SK-N-SH (cell line): ENCODE measurements at regions not wholly inside any gene's neighbourhood (a gene's known extent, or its start where the extent isn't known, plus 50 kb on each side); places are given as distances from the start of the nearest gene placed in this dataset.

Experiments
- CTCF ChIA-PET: fragments of 300-600, 350-600 bp; formaldehyde crosslinking; extraction: SDS; loops from one replicate; lab custom pipeline; 2021; lab: Yijun Ruan, JAX
- POLR2A ChIA-PET: fragments of 350-600 bp; sonication (Branson Sonifier 250); formaldehyde crosslinking; extraction: SDS; loops from one replicate; lab custom pipeline; 2020; ENCODE audit warnings: antibody characterized with exemption, inconsistent platforms; lab: Yijun Ruan, JAX
- DNase-seq: peaks from one replicate; pipeline ENCODE4 v3.0.0; 2012
- H2AFZ ChIP-seq: fragments of 200-600 bp; sonication (generic); 2 replicates; pipeline ENCODE4 v1.8.1; 2016; ENCODE audit warnings: antibody characterized with exemption, mild to moderate bottlenecking, low read depth
- H3F3A ChIP-seq: fragments of 200-600 bp; sonication (generic); replicated peaks from 2 replicates; pipeline ENCODE3; 2016; ENCODE audit warnings: antibody characterized with exemption, mild to moderate bottlenecking; ENCODE audit not compliant: insufficient read depth
- H3K27ac ChIP-seq, 2 experiments: fragments of 200-500 bp in 1 of 2; fragments of 200-600 bp in 1 of 2; sonication (Bioruptor generic) in 1 of 2; sonication (generic), shearing (Covaris generic) in 1 of 2; 2 replicates each; pipeline versions ENCODE4 v1.5.1 to v1.6.1; 2014 to 2016; ENCODE audit warnings: low read depth in 2 of 2, inconsistent platforms in 1 of 2, low read length in 1 of 2, mild to moderate bottlenecking in 1 of 2, mixed read lengths in 1 of 2
- H3K27me3 ChIP-seq: fragments of 200-600 bp; sonication (generic), shearing (Covaris generic); 2 replicates; pipeline ENCODE4 v1.6.1; 2016; ENCODE audit warnings: mixed run types; ENCODE audit not compliant: insufficient read depth
- H3K36me3 ChIP-seq, 2 experiments: fragments of 200-500 bp in 1 of 2; fragments of 200-600 bp in 1 of 2; sonication (Bioruptor generic) in 1 of 2; sonication (generic) in 1 of 2; replicated peaks in 1 of 2; 2 replicates each; pipeline versions ENCODE3 to v1.5.1; 2014 to 2016; ENCODE audit warnings: low read length in 1 of 2, mild to moderate bottlenecking in 1 of 2; ENCODE audit not compliant: insufficient read depth in 2 of 2, control insufficient read depth in 1 of 2
- H3K4me1 ChIP-seq, 2 experiments: fragments of 200-500 bp in 1 of 2; fragments of 200-600 bp in 1 of 2; sonication (Bioruptor generic) in 1 of 2; sonication (generic), shearing (Covaris generic) in 1 of 2; 2 replicates each; pipeline versions ENCODE4 v1.5.1 to v1.6.1; 2014 to 2016; ENCODE audit warnings: low read depth in 1 of 2, low read length in 1 of 2, mixed run types in 1 of 2; ENCODE audit not compliant: insufficient read depth in 2 of 2, control insufficient read depth in 1 of 2
- H3K4me2 ChIP-seq: fragments of 200-600 bp; sonication (generic), shearing (Covaris generic); 2 replicates; pipeline ENCODE4 v1.6.1; 2017; ENCODE audit warnings: mixed run types
- H3K4me3 ChIP-seq, 2 experiments: fragments of 200-500 bp in 1 of 2; fragments of 200-600 bp in 1 of 2; sonication (Bioruptor generic) in 1 of 2; sonication (generic), shearing (Covaris generic) in 1 of 2; 2 replicates each; pipeline versions ENCODE4 v1.5.1 to v1.8.1; 2014 to 2016; ENCODE audit warnings: low read depth in 2 of 2, inconsistent platforms in 1 of 2, low read length in 1 of 2, mild to moderate bottlenecking in 1 of 2, mixed read lengths in 1 of 2, moderate library complexity in 1 of 2
- H3K79me2 ChIP-seq: fragments of 200-600 bp; sonication (generic); 2 replicates; pipeline ENCODE4 v1.8.1; 2017; ENCODE audit warnings: mild to moderate bottlenecking; ENCODE audit not compliant: insufficient read depth
- H3K9ac ChIP-seq: fragments of 200-600 bp; sonication (generic); 2 replicates; pipeline ENCODE4 v1.6.1; 2017; ENCODE audit warnings: mixed run types
- H3K9me2 ChIP-seq: fragments of 200-600 bp; sonication (generic); 2 replicates; pipeline ENCODE4 v1.6.1; 2017; ENCODE audit warnings: mixed run types
- H3K9me3 ChIP-seq: fragments of 200-600 bp; sonication (generic); 2 replicates; pipeline ENCODE4 v1.6.1; 2017; ENCODE audit warnings: mixed run types, mild to moderate bottlenecking, moderate library complexity
- H4K20me1 ChIP-seq: fragments of 200-600 bp; sonication (generic); 2 replicates; pipeline ENCODE4 v1.6.1; 2017; ENCODE audit warnings: mild to moderate bottlenecking, mixed run types; ENCODE audit not compliant: insufficient read depth
- CHD2 ChIP-seq: fragments of 150-350 bp; IDR thresholded peaks from 2 replicates; pipeline ENCODE4 v1.6.1; 2018; ENCODE audit warnings: low read length; ENCODE audit not compliant: partially characterized antibody
- FOSL2 ChIP-seq: IDR thresholded peaks from 2 replicates; pipeline ENCODE4 v1.4.0; 2012; ENCODE audit warnings: low read depth, mild to moderate bottlenecking, moderate library complexity, borderline replicate concordance
- FOXM1 ChIP-seq: IDR thresholded peaks from 2 replicates; pipeline ENCODE4 v1.4.0; 2012; ENCODE audit warnings: low read depth, mild to moderate bottlenecking
- GABPA ChIP-seq: IDR thresholded peaks from 2 replicates; pipeline ENCODE4 v1.4.0; 2012; ENCODE audit warnings: low read depth, mild to moderate bottlenecking
- MEF2A ChIP-seq: IDR thresholded peaks from 2 replicates; pipeline ENCODE4 v1.4.0; 2012; ENCODE audit warnings: low read depth, borderline replicate concordance
- RAD21 ChIP-seq: IDR thresholded peaks from 2 replicates; pipeline ENCODE4 v1.6.1; 2012; ENCODE audit warnings: mild to moderate bottlenecking, low read length
- SMC3 ChIP-seq: IDR thresholded peaks from 2 replicates; pipeline ENCODE4 v1.6.1; 2012; ENCODE audit warnings: low read depth, low read length, improper control_type of control experiment
- TAF1 ChIP-seq: IDR thresholded peaks from 2 replicates; pipeline ENCODE4 v1.6.1; 2012; ENCODE audit warnings: low read depth, mild to moderate bottlenecking, low read length, moderate library complexity, borderline replicate concordance
- TEAD4 ChIP-seq: IDR thresholded peaks from 2 replicates; pipeline ENCODE4 v1.4.0; 2012; ENCODE audit warnings: mild to moderate bottlenecking, borderline replicate concordance; ENCODE audit not compliant: insufficient read depth
- WGBS: methylation state at CpG from one replicate; pipeline ENCODE4 v1.1.6; 2017; ENCODE audit warnings: low lambda C conversion rate; 5-methylcytosine and 5-hydroxymethylcytosine counted together
- TF ChIP-seq, protein P1 (sequence below): fragments of 200-600 bp; sonication (generic); IDR thresholded peaks from 2 replicates; pipeline ENCODE4 v1.6.1; 2017; ENCODE audit warnings: antibody characterized with exemption, mild to moderate bottlenecking, moderate library complexity
- TF ChIP-seq, protein P2 (sequence below): IDR thresholded peaks from 2 replicates; pipeline ENCODE4 v1.4.0; 2012; ENCODE audit warnings: low read depth, borderline replicate concordance
- TF ChIP-seq, protein P3 (sequence below): IDR thresholded peaks from 2 replicates; pipeline ENCODE4 v1.4.0; 2012; ENCODE audit warnings: low read depth, borderline replicate concordance
- TF ChIP-seq, protein P4 (sequence below): fragments of 150-350 bp; IDR thresholded peaks from 2 replicates; pipeline ENCODE4 v1.6.1; 2016; ENCODE audit warnings: mild to moderate bottlenecking, low read depth, low read length
- TF ChIP-seq, protein P5 (sequence below): IDR thresholded peaks from 2 replicates; pipeline ENCODE4 v1.4.0; 2012; ENCODE audit warnings: low read depth

- TF ChIP-seq, protein P1, sequence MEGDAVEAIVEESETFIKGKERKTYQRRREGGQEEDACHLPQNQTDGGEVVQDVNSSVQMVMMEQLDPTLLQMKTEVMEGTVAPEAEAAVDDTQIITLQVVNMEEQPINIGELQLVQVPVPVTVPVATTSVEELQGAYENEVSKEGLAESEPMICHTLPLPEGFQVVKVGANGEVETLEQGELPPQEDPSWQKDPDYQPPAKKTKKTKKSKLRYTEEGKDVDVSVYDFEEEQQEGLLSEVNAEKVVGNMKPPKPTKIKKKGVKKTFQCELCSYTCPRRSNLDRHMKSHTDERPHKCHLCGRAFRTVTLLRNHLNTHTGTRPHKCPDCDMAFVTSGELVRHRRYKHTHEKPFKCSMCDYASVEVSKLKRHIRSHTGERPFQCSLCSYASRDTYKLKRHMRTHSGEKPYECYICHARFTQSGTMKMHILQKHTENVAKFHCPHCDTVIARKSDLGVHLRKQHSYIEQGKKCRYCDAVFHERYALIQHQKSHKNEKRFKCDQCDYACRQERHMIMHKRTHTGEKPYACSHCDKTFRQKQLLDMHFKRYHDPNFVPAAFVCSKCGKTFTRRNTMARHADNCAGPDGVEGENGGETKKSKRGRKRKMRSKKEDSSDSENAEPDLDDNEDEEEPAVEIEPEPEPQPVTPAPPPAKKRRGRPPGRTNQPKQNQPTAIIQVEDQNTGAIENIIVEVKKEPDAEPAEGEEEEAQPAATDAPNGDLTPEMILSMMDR: peak; percentile 35
- TF ChIP-seq, all 33 proteins: peak for 14
Measured at GRCh38 chr9:18405240-18405639, 68.7 kb upstream of the ADAMTSL1 start (continued).

- no peaks in the 10 kb centered on the region for H3K79me2 ChIP-seq
- TF ChIP-seq, protein P2, sequence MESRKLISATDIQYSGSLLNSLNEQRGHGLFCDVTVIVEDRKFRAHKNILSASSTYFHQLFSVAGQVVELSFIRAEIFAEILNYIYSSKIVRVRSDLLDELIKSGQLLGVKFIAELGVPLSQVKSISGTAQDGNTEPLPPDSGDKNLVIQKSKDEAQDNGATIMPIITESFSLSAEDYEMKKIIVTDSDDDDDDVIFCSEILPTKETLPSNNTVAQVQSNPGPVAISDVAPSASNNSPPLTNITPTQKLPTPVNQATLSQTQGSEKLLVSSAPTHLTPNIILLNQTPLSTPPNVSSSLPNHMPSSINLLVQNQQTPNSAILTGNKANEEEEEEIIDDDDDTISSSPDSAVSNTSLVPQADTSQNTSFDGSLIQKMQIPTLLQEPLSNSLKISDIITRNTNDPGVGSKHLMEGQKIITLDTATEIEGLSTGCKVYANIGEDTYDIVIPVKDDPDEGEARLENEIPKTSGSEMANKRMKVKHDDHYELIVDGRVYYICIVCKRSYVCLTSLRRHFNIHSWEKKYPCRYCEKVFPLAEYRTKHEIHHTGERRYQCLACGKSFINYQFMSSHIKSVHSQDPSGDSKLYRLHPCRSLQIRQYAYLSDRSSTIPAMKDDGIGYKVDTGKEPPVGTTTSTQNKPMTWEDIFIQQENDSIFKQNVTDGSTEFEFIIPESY: no peak
- TF ChIP-seq RAD21 (no peak), FOXM1 (no peak), SMC3 (no peak), GABPA (no peak), MEF2A (no peak), TAF1 (no peak), FOSL2 (no peak), TEAD4 (no peak), CHD2 (no peak)
- TF ChIP-seq, protein P3, sequence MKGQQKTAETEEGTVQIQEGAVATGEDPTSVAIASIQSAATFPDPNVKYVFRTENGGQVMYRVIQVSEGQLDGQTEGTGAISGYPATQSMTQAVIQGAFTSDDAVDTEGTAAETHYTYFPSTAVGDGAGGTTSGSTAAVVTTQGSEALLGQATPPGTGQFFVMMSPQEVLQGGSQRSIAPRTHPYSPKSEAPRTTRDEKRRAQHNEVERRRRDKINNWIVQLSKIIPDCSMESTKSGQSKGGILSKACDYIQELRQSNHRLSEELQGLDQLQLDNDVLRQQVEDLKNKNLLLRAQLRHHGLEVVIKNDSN: no peak
- TF ChIP-seq, protein P4, sequence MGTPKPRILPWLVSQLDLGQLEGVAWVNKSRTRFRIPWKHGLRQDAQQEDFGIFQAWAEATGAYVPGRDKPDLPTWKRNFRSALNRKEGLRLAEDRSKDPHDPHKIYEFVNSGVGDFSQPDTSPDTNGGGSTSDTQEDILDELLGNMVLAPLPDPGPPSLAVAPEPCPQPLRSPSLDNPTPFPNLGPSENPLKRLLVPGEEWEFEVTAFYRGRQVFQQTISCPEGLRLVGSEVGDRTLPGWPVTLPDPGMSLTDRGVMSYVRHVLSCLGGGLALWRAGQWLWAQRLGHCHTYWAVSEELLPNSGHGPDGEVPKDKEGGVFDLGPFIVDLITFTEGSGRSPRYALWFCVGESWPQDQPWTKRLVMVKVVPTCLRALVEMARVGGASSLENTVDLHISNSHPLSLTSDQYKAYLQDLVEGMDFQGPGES: no peak
- TF ChIP-seq, protein P5, sequence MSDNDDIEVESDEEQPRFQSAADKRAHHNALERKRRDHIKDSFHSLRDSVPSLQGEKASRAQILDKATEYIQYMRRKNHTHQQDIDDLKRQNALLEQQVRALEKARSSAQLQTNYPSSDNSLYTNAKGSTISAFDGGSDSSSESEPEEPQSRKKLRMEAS: no peak
- CTCF ChIA-PET: no interaction called here
- H3K36me3 ChIP-seq: no peaks in the 10 kb centered on the region
- H3K27ac ChIP-seq: no peak overlapping the region
- H3K9ac ChIP-seq: no peak overlapping the region
- H3K4me1 ChIP-seq: no peaks in the 10 kb centered on the region; a peak in 1 of 4 replicates
- POLR2A ChIA-PET: no interaction called here
- no peak overlapping the region for H3K4me3 ChIP-seq
- H4K20me1 ChIP-seq: no peaks in the 10 kb centered on the region
- H2AFZ ChIP-seq: no peak overlapping the region
- peaks cover 7% of the 10 kb centered on the region; the same call in 1 of the 2 replicates for H3K9me3 ChIP-seq
- no peaks in the 10 kb centered on the region for H3K9me2 ChIP-seq
- WGBS: 73% methylated on average over 7 of the region's 7 CpGs
- H3F3A ChIP-seq: no peaks in the 10 kb centered on the region
- no peaks in the 10 kb centered on the region for H3K27me3 ChIP-seq
- H3K4me2 ChIP-seq: no peak overlapping the region
- no peak for DNase-seq
Measured at GRCh38 chr9:18410983-18411382, 63.0 kb upstream of the ADAMTSL1 start.
